Small intestine (tissue), 7 donors: ENCODE measurements at regions not wholly inside any gene's neighbourhood (a gene's known extent, or its start where the extent isn't known, plus 50 kb on each side); places are given as distances from the start of the nearest gene placed in this dataset.
A peak's percentile ranks its signal among the peaks of the same experiment; 100 is the strongest.

Experiments
- DNase-seq, 2 donors: peaks; one replicate each; pipeline versions ENCODE4 v3.0.0 to v3.0.0-alpha.2; 2013
- FAIRE-seq: peaks from 2 replicates; lab custom pipeline; 2012; peaks lifted over from hg19 to GRCh38; lab: Jason Lieb, UNC
- H3K27ac ChIP-seq, 3 donors: one replicate each; pipeline ENCODE4 v1.5.1; 2013; ENCODE audit warnings: low read length in 2 of 3, mild to moderate bottlenecking in 2 of 3, control low read depth in 1 of 3, inconsistent platforms in 1 of 3, low read depth in 1 of 3, moderate library complexity in 1 of 3
- H3K27me3 ChIP-seq, 3 donors: one replicate each; pipeline ENCODE4 v1.6.1; 2013; ENCODE audit warnings: low read length in 3 of 3, inconsistent platforms in 1 of 3; ENCODE audit not compliant: control insufficient read depth in 3 of 3, insufficient read depth in 3 of 3
- H3K36me3 ChIP-seq, 3 donors: one replicate each; pipeline ENCODE4 v1.6.1; 2013; ENCODE audit warnings: low read length in 3 of 3, inconsistent platforms in 1 of 3, low read depth in 1 of 3, mild to moderate bottlenecking in 1 of 3, moderate library complexity in 1 of 3; ENCODE audit not compliant: control insufficient read depth in 3 of 3, insufficient read depth in 2 of 3
- H3K4me1 ChIP-seq, 3 donors: one replicate each; pipeline ENCODE4 v1.6.1; 2013; ENCODE audit warnings: low read length in 2 of 3, inconsistent platforms in 1 of 3, low read depth in 1 of 3, mild to moderate bottlenecking in 1 of 3, moderate library complexity in 1 of 3; ENCODE audit not compliant: control insufficient read depth in 3 of 3, insufficient read depth in 2 of 3
- H3K4me3 ChIP-seq, 3 donors: one replicate each; pipeline ENCODE4 v1.5.1; 2013; ENCODE audit warnings: low read length in 3 of 3, control low read depth in 1 of 3, inconsistent platforms in 1 of 3, low read depth in 1 of 3, mild to moderate bottlenecking in 1 of 3, moderate library complexity in 1 of 3
- H3K9me3 ChIP-seq, 2 donors: one replicate each; pipeline ENCODE4 v1.6.1; 2013; ENCODE audit warnings: low read depth in 1 of 2, low read length in 1 of 2; ENCODE audit not compliant: control insufficient read depth in 2 of 2, insufficient read depth in 1 of 2
- WGBS, 3 donors: extraction: QIAGEN DNeasy Blood & Tissue Kit; methylation state at CpG; one replicate each; pipeline ENCODE4 v1.1.7; 2013; 5-methylcytosine and 5-hydroxymethylcytosine counted together
- donor health status: healthy with polysubstance abuse.
- donor health status: control.
- donor health status: control.
- donor health status: Bipolar disorder and iron deficiency.
- donor health status: healthy.

- WGBS, 3 donors, result 88 to 92% (median 90%) methylated on average over 9 of the region's 9 CpGs
- FAIRE-seq (no peak), DNase-seq (no peak)
- Histone ChIP-seq H3K27me3 (peaks cover 0 to 3% (median 0%) of the 10 kb centered on the region in 3 donors), H3K9me3 (no peaks in the 10 kb centered on the region), H3K36me3 (no peaks in the 10 kb centered on the region), H3K27ac (no peak overlapping the region), H3K4me3 (no peak overlapping the region), H3K4me1 (peaks cover 0 to 7% (median 0%) of the 10 kb centered on the region in 3 donors)
These were observed 164.4 kb downstream of the TM9SF2 start for GRCh38 chr13:99665711-99666110.

- Histone ChIP-seq H3K27ac (no peak overlapping the region), H3K4me3 (no peak overlapping the region), H3K4me1 (peaks cover 0 to 7% (median 0%) of the 10 kb centered on the region in 3 donors), H3K27me3 (peaks cover 0 to 3% (median 0%) of the 10 kb centered on the region in 3 donors), H3K9me3 (no peaks in the 10 kb centered on the region), H3K36me3 (no peaks in the 10 kb centered on the region)
- 90 to 93% (median 91%) methylated on average over 2 of the region's 2 CpGs for WGBS, 3 donors
- FAIRE-seq (no peak), DNase-seq (no peak)
These were observed 162.6 kb downstream of the TM9SF2 start for GRCh38 chr13:99663908-99664307.

- peaks cover 0 to 7% (median 0%) of the 10 kb centered on the region in 3 donors for H3K4me1 ChIP-seq
- no peaks in the 10 kb centered on the region for H3K9me3 ChIP-seq
- no peak overlapping the region for H3K4me3 ChIP-seq
- no peaks in the 10 kb centered on the region for H3K36me3 ChIP-seq
- FAIRE-seq (no peak), DNase-seq (no peak)
- no peak overlapping the region for H3K27ac ChIP-seq
- WGBS, 3 donors, result 92 to 94% (median 94%) methylated on average over 10 of the region's 10 CpGs
- peaks cover 0 to 3% (median 0%) of the 10 kb centered on the region in 3 donors for H3K27me3 ChIP-seq
These were observed 162.0 kb downstream of the TM9SF2 start for GRCh38 chr13:99663185-99663825.

GRCh38 chr13:99662678-99663077, 161.4 kb downstream of the TM9SF2 start:
- Histone ChIP-seq H3K4me3 (no peak overlapping the region), H3K27ac (no peak overlapping the region), H3K27me3 (peaks cover 0 to 3% (median 0%) of the 10 kb centered on the region in 3 donors), H3K4me1 (peaks cover 0 to 9% (median 0%) of the 10 kb centered on the region in 3 donors), H3K9me3 (no peaks in the 10 kb centered on the region), H3K36me3 (no peaks in the 10 kb centered on the region)
- DNase-seq (peak; percentile 26 to 42), FAIRE-seq (no peak)
- 19 to 64% (median 39%) methylated on average over 3 of the region's 3 CpGs for WGBS, 3 donors

GRCh38 chr13:99661791-99662190, 160.5 kb downstream of the TM9SF2 start:
- peaks cover 0 to 3% (median 0%) of the 10 kb centered on the region in 3 donors for H3K27me3 ChIP-seq
- no peak overlapping the region for H3K4me3 ChIP-seq
- DNase-seq, result no peak
- WGBS, 3 donors, result 88 to 90% (median 89%) methylated on average over 3 of the region's 3 CpGs
- H3K4me1 ChIP-seq, result peaks cover 0 to 11% (median 0%) of the 10 kb centered on the region in 3 donors
- FAIRE-seq, result no peak
- H3K36me3 ChIP-seq, result no peaks in the 10 kb centered on the region
- no peak overlapping the region for H3K27ac ChIP-seq
- no peaks in the 10 kb centered on the region for H3K9me3 ChIP-seq

GRCh38 chr13:99659866-99660554, 158.7 kb downstream of the TM9SF2 start:
- Histone ChIP-seq H3K27me3 (peaks cover 0 to 3% (median 0%) of the 10 kb centered on the region in 3 donors), H3K27ac (no peak overlapping the region), H3K4me1 (peaks cover 0 to 15% (median 0%) of the 10 kb centered on the region in 3 donors), H3K9me3 (no peaks in the 10 kb centered on the region), H3K4me3 (no peak overlapping the region), H3K36me3 (no peaks in the 10 kb centered on the region)
- DNase-seq (no peak), FAIRE-seq (no peak)
- WGBS, 3 donors, result 81 to 89% (median 82%) methylated on average over 11 of the region's 11 CpGs

GRCh38 chr13:99659226-99659625, 158.0 kb downstream of the TM9SF2 start:
- FAIRE-seq (no peak), DNase-seq (no peak)
- H3K27me3 ChIP-seq, result peaks cover 0 to 3% (median 0%) of the 10 kb centered on the region in 3 donors
- peaks cover 0 to 15% (median 0%) of the 10 kb centered on the region in 3 donors for H3K4me1 ChIP-seq
- H3K36me3 ChIP-seq, result no peaks in the 10 kb centered on the region
- H3K27ac ChIP-seq, result no peak overlapping the region
- H3K9me3 ChIP-seq, result no peaks in the 10 kb centered on the region
- no peak overlapping the region for H3K4me3 ChIP-seq
- 60 to 74% (median 65%) methylated on average over 3 of the region's 3 CpGs for WGBS, 3 donors

GRCh38 chr13:99658261-99658991, 157.2 kb downstream of the TM9SF2 start:
- peak overlapping the region; percentile 45 to 65 (median 56) for H3K4me3 ChIP-seq
- no peaks in the 10 kb centered on the region for H3K9me3 ChIP-seq
- H3K27ac ChIP-seq, result peak overlapping the region; percentile 72 to 76 (median 74)
- H3K27me3 ChIP-seq, result peaks cover 0 to under 1% (median 0%) of the 10 kb centered on the region in 3 donors
- WGBS, 3 donors, result 8 to 11% (median 8%) methylated on average over 22 to 26 of the region's 26 CpGs
- H3K36me3 ChIP-seq, result no peaks in the 10 kb centered on the region
- peak; percentile 72 to 76 for DNase-seq
- H3K4me1 ChIP-seq, result peaks cover 0 to 15% (median 0%) of the 10 kb centered on the region in 3 donors
- no peak for FAIRE-seq
